LHCN-M2 (cell line): ENCODE measurements at regions not wholly inside any gene's neighbourhood (a gene's known extent, or its start where the extent isn't known, plus 50 kb on each side); places are given as distances from the start of the nearest gene placed in this dataset.
"Not testable (repeated sequence)": the region's sequence is repeated elsewhere in the genome, so short reads cannot be mapped to it uniquely, and the experiment has no call there.

Experiments used
- DNase-seq: peaks from one replicate; pipeline ENCODE4 v3.0.0-alpha.2; 2012; ENCODE audit warnings: low read depth

DNA sequence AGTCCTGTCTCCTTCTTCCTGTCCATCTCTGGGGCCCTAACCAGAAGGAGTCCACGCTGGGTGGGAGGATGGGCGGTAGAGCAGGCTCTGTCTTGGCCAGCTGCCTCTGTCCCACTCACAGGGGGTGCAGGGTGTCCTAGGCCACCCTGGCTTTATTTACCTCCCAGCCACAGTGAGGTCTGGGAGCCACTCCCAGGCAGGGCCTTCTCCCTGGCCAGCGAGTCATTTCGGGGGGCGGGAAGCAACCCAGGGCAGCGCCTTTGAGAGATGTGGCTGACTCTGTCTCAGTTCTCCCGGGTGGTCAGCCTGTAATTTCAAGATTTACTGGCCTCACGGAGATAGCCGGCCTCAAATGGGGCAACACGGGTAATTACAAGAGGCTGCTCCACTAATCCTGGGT, 67.4 kb upstream of the PTCH1 start:
- no peak for DNase-seq

DNA sequence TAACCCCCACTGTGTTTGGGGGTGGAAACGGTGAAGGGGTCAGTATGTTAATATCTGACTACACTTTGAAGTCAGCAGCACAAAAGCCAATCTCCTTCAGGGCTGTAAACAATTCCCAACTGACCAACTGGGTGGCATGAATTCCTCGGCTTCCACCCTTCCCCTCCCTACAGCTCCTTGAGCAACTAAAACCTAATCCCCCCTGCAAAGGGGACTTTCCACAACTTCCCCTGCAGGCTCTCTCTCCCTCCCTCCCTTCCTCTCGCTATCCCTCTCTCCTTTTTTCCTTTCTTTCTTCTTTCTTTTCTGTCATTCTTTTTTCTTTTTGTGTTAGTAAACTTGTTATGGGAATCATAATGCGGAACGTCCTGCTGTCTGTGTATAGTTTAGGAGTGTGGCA, 65.1 kb upstream of the PTCH1 start:
- DNase-seq: no peak

DNA sequence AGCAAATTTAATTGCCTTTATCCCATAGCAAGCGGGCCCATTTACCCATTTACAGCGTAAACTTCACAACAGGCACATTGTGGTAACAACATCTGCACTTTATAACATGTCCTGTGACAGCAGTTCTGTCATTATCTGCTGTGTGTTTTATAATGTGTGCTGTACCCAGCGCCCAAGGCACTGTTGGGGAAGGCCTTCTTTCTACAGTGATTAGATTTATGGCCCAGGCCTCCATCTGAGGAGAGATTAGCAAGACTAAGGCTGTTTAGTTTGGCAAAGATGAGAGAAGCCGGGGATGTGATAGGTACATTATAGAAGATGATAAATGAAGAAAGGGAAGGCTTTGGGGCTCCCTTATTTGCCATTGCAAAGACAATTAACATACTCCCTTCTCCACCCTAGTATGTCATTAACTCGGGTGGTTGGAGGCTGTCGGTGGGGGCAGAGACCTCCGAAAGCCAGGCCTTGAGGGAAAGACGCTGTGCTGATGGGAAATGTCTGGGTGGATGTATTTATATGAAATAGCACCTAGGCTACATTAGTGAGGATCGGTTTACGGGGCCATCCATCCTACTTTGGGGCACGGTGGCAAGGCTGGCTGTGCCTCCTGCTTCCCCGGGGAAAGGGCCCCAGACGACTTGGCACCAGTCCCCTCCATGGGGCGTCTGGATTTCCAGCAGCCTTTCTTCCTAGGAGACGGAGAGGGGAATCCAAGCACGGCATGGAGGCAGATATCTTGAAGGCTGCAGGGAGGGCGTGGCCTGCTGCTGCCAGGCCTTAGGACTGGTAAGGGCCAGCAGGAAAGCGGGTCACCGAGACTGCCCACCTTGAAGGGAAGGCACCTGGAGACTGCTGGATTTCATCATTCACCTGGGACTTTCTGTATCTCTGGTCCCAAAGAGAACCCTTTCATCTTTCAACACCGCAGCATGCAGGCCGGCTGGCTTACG, 64.3 kb upstream of the PTCH1 start:
- DNase-seq: no peak

DNA sequence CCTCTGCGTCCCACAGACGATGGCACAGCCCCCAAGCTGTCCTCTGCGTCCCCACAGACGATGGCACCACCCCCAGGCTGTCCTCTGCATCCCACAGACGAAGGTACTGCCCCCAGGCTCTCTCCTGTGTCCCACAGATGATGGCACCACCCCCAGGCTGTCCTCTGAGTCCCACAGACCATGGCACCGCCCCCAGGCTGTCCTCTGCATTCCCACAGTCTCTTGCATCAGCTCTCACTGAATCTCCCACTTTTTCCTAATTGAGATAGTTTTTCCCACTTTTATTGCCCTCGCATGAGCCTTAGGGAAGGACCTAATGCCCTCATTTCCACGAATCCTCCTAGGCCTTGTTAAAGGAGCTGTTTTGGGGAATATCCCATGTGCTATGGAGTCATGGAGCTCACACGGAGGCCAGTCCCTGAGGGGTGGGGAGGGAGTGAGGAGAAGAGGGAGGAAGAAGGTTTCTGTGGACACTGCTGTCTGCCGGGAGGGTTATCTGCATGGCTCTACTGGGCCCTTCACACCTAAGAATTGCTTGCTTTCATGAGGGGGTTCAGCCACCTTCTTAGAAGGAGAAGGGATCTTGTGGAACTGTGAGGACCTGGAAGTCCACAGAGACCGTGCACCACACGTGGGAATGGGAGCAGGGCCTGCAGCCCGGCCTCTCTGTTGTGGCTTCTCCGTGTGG, 58.2 kb upstream of the PTCH1 start:
- no peak for DNase-seq

DNA sequence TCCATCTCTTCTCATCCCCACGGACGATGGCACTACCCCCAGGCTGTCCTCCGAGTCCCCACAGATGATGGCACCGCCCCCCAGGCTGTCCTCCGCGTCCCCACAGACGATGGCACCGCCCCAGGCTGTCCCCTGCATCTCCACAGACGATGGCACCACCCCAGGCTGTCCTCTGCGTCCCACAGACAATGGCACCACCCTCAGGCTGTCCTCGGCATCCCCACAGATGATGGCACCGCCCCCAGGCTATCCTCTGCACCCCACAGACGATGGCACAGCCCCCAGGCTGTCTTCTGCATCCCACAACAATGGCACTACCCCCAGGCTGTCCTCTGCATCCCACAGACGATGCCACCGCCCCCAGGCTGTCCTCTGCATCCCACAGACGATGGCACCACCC, 57.4 kb upstream of the PTCH1 start:
- no peak for DNase-seq

DNA sequence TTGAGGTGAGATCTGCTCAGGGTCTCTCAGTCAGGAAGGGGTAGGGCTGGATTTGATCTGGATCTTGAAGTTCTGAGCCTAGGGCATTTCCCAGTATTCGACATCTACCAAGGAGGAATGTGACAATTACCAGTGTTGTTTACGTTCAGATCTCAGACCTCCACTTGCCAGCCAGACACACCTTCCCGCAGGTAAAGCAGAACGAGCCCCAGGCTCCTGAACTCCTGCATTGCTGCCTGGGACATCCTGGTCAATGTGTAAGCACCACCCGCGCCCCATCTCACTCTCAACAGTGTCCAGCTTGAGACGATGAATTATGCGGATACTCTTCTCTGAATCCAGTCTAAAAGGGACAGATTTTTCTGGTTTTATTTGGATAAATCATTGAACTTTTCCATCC, 56.7 kb upstream of the PTCH1 start:
- DNase-seq: no peak

DNA sequence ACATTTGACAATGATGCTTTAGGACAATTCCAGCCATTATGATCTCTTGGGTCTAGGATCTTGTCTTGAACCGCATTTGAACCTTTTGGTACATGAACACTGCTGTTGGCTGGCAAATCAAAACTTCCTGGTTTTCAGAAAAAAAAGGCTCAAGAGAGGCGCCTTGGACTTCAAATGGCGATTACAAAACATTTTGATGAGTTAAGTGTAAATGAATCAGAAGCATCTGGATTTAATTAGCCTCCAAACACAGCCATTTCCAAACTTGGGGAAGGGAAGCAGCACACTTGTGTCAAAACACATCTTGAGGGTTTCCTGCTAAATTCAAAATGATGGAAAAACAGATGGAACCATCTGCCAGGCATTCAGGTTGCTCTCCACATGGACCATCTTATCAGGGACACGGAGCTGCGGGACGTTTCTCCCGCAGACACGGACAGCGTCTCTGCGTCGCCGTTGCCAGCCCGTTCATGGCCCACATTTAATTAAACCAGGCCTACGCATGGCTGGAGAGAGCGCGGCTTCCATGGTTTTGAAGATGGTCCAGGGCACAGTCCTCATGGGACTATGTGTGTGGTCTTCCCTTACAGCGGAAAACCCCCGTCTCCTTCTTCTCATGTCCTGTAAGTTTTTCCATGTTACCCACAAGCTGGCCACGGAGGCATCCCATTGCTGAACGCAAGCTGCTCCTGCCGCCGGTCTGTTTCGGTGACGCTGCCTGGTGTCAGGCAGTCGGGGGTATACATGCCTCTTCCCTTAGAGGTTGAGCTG, 55.8 kb upstream of the PTCH1 start:
- DNase-seq: no peak

DNA sequence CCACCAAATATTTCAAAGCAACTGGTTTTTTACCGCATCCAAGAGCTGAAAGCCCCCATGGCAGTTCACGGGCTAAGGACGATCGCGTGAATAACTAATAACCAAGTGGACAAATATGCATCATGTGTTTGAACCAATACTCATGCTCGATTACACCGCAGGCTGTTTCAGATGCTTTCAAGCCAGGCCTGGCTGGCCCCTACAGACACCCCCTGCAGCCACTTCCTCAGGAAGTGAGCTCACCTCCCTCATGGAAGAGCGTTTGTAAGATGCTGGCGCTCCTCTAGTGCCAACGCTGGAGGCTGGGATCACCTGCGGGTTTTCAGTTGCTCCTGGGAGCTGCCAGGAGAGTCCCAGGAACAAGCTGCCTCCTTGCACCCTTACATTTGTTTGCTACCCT, 53.9 kb upstream of the PTCH1 start:
- no peak for DNase-seq

DNA sequence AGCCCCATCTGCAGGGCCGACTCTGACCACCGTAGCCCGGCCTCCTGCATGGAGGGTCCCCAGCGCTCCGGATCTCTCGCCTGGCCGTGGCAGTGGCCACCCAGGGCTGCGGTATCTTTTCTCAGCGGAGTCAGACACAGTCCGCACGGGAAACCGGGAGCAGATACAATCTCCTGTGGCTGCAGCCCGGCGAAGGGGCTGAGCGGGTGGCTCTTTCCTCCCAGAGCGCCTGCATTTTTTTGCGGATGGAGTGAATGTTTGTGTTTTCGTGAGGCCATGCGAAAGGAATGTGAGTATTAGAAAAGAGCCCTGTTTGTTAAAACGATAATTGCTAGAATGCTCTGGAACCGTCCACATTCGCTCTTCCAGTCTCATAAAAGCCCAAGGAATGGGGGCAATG, 53.4 kb upstream of the PTCH1 start:
- DNase-seq: peak; percentile 8

DNA sequence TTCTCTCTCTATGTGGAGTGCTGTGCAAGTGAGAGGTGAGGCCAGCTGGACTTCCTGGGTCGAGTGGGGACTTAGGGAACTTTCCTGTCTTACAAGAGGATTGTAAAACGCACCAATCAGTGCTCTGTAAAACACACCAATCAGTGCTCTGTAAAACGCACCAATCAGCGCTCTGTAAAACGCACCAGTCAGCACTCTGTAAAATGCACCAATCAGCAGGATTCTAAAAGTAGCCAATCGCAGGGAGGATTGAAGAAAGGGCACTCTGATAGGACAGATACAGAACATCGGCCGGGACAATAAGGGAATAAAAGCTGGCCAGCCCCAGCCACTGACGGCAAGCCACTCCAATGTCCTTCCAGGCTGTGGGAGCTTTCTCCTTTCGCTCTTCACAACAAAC, 52.0 kb upstream of the PTCH1 start:
- not testable (repeated sequence) for DNase-seq
